ENCODE measurements at regions not wholly inside any gene's neighbourhood (a gene's known extent, or its start where the extent isn't known, plus 50 kb on each side); places are given as distances from the start of the nearest gene placed in this dataset.

GRCh38 chrX:138769918-138770317 lies 58.4 kb upstream of the FGF13 start:
- TF ChIP-seq CTCF (IDR thresholded peaks at IDR 0.05), result no peak
- TF ChIP-seq EZH2phosphoT487 (IDR thresholded peaks at IDR 0.05), result no peak
- no peak for TF ChIP-seq EZH2 (IDR thresholded peaks at IDR 0.05)
- Histone ChIP-seq H3K9ac (no peak overlapping the region), H3K27ac (no peak overlapping the region), H3K36me3 (no peaks in the 10 kb centered on the region), H2AFZ (replicated peaks) (no peak overlapping the region), H3K27me3 (no peaks in the 10 kb centered on the region), H3K4me3 (no peak overlapping the region), H3K9me3 (ENCODE audit: low read depth) (no peaks in the 10 kb centered on the region), H4K20me1 (ENCODE audit: low read depth) (no peaks in the 10 kb centered on the region), H3K4me2 (no peak overlapping the region), H3F3A (ENCODE audit: low read depth) (no peaks in the 10 kb centered on the region), H3K79me2 (ENCODE audit: low read depth) (no peaks in the 10 kb centered on the region), H3K4me1 (no peaks in the 10 kb centered on the region)
- H3K36me3 Mint-ChIP-seq, result no peaks in the 10 kb centered on the region
- no peak for DNase-seq (ENCODE audit: low spot score)
- H3K4me1 Mint-ChIP-seq, result no peaks in the 10 kb centered on the region
- no peak overlapping the region for H3K4me3 Mint-ChIP-seq
- no peaks in the 10 kb centered on the region for H3K9me3 Mint-ChIP-seq
- no peak overlapping the region for H3K27ac Mint-ChIP-seq
- peaks cover 2% of the 10 kb centered on the region for H3K27me3 Mint-ChIP-seq (ENCODE audit: insufficient read depth, low read depth)

DNA sequence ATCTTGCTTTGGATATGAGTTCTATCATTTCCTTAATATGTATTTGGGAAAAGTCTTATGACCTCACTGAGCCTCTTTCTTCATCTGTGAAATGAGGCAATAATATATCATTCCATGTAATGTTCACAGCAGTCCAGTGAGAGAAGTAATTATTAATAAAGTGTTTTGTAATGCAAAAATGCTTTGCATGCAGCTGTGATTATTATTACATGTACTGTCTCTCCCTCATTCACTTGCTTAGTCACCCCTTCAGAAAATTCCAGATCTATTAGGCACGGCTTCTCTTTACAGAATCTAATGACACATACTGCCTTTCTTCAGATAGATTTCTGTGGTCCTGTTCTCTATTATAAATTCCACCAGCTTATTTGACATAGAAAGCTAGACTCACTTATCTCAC lies 53.5 kb upstream of the FGF13 start:
- Histone ChIP-seq H3K9me3 (ENCODE audit: low read depth) (no peaks in the 10 kb centered on the region), H3K27me3 (no peaks in the 10 kb centered on the region), H3K4me1 (no peaks in the 10 kb centered on the region), H3F3A (ENCODE audit: low read depth) (no peaks in the 10 kb centered on the region), H3K9ac (no peak overlapping the region), H3K79me2 (ENCODE audit: low read depth) (no peaks in the 10 kb centered on the region), H3K36me3 (no peaks in the 10 kb centered on the region), H2AFZ (replicated peaks) (no peak overlapping the region), H4K20me1 (ENCODE audit: low read depth) (no peaks in the 10 kb centered on the region), H3K4me2 (no peak overlapping the region), H3K4me3 (no peak overlapping the region), H3K27ac (no peak overlapping the region)
- no peaks in the 10 kb centered on the region for H3K4me1 Mint-ChIP-seq
- H3K9me3 Mint-ChIP-seq, result no peaks in the 10 kb centered on the region
- H3K27ac Mint-ChIP-seq, result no peak overlapping the region
- DNase-seq (ENCODE audit: low spot score), result no peak
- no peaks in the 10 kb centered on the region for H3K36me3 Mint-ChIP-seq
- no peak overlapping the region for H3K4me3 Mint-ChIP-seq
- no peak for TF ChIP-seq EZH2phosphoT487 (IDR thresholded peaks at IDR 0.05)
- TF ChIP-seq EZH2 (IDR thresholded peaks at IDR 0.05), result no peak
- no peak for TF ChIP-seq CTCF (IDR thresholded peaks at IDR 0.05)
- peaks cover 2% of the 10 kb centered on the region for H3K27me3 Mint-ChIP-seq (ENCODE audit: insufficient read depth, low read depth)

DNA sequence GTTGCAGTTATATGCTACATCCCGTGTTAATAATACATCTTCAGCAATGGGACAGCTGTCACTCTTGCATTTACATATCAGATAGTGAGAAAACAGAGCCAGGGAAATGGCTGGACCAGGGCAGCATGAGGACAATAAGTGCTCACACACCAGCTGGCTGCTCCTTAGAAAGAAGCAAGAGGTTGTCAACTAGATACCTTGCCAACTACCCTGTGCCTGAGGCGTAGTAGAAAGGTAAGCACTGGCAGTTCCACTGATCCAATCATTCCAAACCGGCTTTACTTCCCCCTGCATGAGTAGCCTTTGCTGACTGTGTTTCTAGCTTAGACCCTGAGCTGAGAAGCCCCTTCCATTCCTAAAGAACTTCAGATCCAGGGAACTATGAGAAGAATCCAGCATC lies 52.2 kb upstream of the FGF13 start:
- H3K4me3 Mint-ChIP-seq, result no peak overlapping the region
- Histone ChIP-seq H3K4me1 (no peaks in the 10 kb centered on the region), H3K4me3 (no peak overlapping the region), H2AFZ (replicated peaks) (no peak overlapping the region), H3K9me3 (ENCODE audit: low read depth) (no peaks in the 10 kb centered on the region), H3F3A (ENCODE audit: low read depth) (no peaks in the 10 kb centered on the region), H3K36me3 (no peaks in the 10 kb centered on the region), H3K4me2 (no peak overlapping the region), H3K27me3 (no peaks in the 10 kb centered on the region), H3K9ac (no peak overlapping the region), H3K27ac (no peak overlapping the region), H3K79me2 (ENCODE audit: low read depth) (no peaks in the 10 kb centered on the region), H4K20me1 (ENCODE audit: low read depth) (no peaks in the 10 kb centered on the region)
- H3K36me3 Mint-ChIP-seq, result no peaks in the 10 kb centered on the region
- H3K27ac Mint-ChIP-seq, result no peak overlapping the region
- no peaks in the 10 kb centered on the region for H3K9me3 Mint-ChIP-seq
- peaks cover 7% of the 10 kb centered on the region for H3K4me1 Mint-ChIP-seq
- no peak for DNase-seq (ENCODE audit: low spot score)
- no peaks in the 10 kb centered on the region for H3K27me3 Mint-ChIP-seq (ENCODE audit: insufficient read depth, low read depth)
- TF ChIP-seq CTCF (IDR thresholded peaks at IDR 0.05) (no peak), EZH2phosphoT487 (IDR thresholded peaks at IDR 0.05) (no peak), EZH2 (IDR thresholded peaks at IDR 0.05) (no peak)

GRCh38 chrX:138761380-138761779 lies 49.9 kb upstream of the FGF13 start:
- no peak overlapping the region for H2AFZ ChIP-seq (replicated peaks)
- Mint-ChIP-seq H3K27ac (no peak overlapping the region), H3K4me3 (no peak overlapping the region), H3K27me3 (ENCODE audit: insufficient read depth, low read depth) (no peaks in the 10 kb centered on the region), H3K36me3 (no peaks in the 10 kb centered on the region), H3K4me1 (peaks cover 10% of the 10 kb centered on the region), H3K9me3 (no peaks in the 10 kb centered on the region)
- no peaks in the 10 kb centered on the region for H3K9me3 ChIP-seq (ENCODE audit: low read depth)
- no peak overlapping the region for H3K4me3 ChIP-seq
- DNase-seq (ENCODE audit: low spot score), result no peak
- no peaks in the 10 kb centered on the region for H3K27me3 ChIP-seq
- H4K20me1 ChIP-seq (ENCODE audit: low read depth), result no peaks in the 10 kb centered on the region
- no peaks in the 10 kb centered on the region for H3F3A ChIP-seq (ENCODE audit: low read depth)
- no peak for TF ChIP-seq EZH2 (IDR thresholded peaks at IDR 0.05)
- H3K36me3 ChIP-seq, result no peaks in the 10 kb centered on the region
- H3K4me1 ChIP-seq, result no peaks in the 10 kb centered on the region
- H3K9ac ChIP-seq, result no peak overlapping the region
- no peak overlapping the region for H3K27ac ChIP-seq
- no peak overlapping the region for H3K4me2 ChIP-seq
- no peaks in the 10 kb centered on the region for H3K79me2 ChIP-seq (ENCODE audit: low read depth)
